OCI-LY1 (cell line): ENCODE measurements at regions not wholly inside any gene's neighbourhood (a gene's known extent, or its start where the extent isn't known, plus 50 kb on each side); places are given as distances from the start of the nearest gene placed in this dataset.

Experiments
- H2AFZ ChIP-seq: fragments of 200-600 bp; sonication (generic), shearing (Covaris generic); 2 replicates; pipeline ENCODE4 v1.6.0; 2014; ENCODE audit warnings: antibody characterized with exemption, mild to moderate bottlenecking, low read length
- H3F3A ChIP-seq: fragments of 200-600 bp; sonication (generic), shearing (Covaris generic); 2 replicates; pipeline ENCODE4 v1.6.0; 2014; ENCODE audit warnings: mild to moderate bottlenecking, antibody characterized with exemption, low read length, moderate library complexity; ENCODE audit not compliant: insufficient read depth
- H3K27ac ChIP-seq: fragments of 200-600 bp; sonication (generic); 2 replicates; pipeline ENCODE4 v1.5.1; 2014; ENCODE audit warnings: low read length, mixed run types, mild to moderate bottlenecking, low read depth; ENCODE audit not compliant: poor library complexity, severe bottlenecking
- H3K27me3 ChIP-seq: fragments of 200-600 bp; sonication (generic); 2 replicates; pipeline ENCODE4 v1.6.0; 2014; ENCODE audit warnings: antibody characterized with exemption, mild to moderate bottlenecking, low read length, moderate library complexity; ENCODE audit not compliant: insufficient read depth
- H3K36me3 ChIP-seq: fragments of 200-600 bp; sonication (generic); 2 replicates; pipeline ENCODE4 v1.6.1; 2014; ENCODE audit warnings: mild to moderate bottlenecking, antibody characterized with exemption, low read length, moderate library complexity, mixed read lengths; ENCODE audit not compliant: insufficient read depth
- H3K4me1 ChIP-seq: fragments of 200-600 bp; sonication (generic); 2 replicates; pipeline ENCODE4 v1.5.1; 2014; ENCODE audit warnings: mild to moderate bottlenecking, low read length, moderate library complexity; ENCODE audit not compliant: insufficient read depth, severe bottlenecking
- H3K4me2 ChIP-seq: fragments of 200-600 bp; sonication (generic), shearing (Covaris generic); 2 replicates; pipeline ENCODE4 v1.6.1; 2014; ENCODE audit warnings: low read length
- H3K4me3 ChIP-seq: fragments of 200-600 bp; sonication (generic); 2 replicates; pipeline ENCODE4 v1.5.1; 2014; ENCODE audit warnings: low read length, low read depth, mild to moderate bottlenecking, mixed read lengths; ENCODE audit not compliant: poor library complexity, severe bottlenecking
- H3K79me2 ChIP-seq: fragments of 200-600 bp; shearing (Covaris generic); 2 replicates; pipeline ENCODE4 v1.6.1; 2016; ENCODE audit warnings: mixed run types, low read length, mixed read lengths; ENCODE audit not compliant: insufficient read depth
- H3K9ac ChIP-seq: fragments of 200-600 bp; sonication (generic), shearing (Covaris generic); 2 replicates; pipeline ENCODE4 v1.6.1; 2014; ENCODE audit warnings: mild to moderate bottlenecking, low read length, mixed read lengths
- H3K9me2 ChIP-seq: fragments of 200-600 bp; sonication (generic), shearing (Covaris generic); 2 replicates; pipeline ENCODE4 v1.6.1; 2014; ENCODE audit warnings: low read depth, mild to moderate bottlenecking, low read length, mixed read lengths
- H3K9me3 ChIP-seq: fragments of 200-600 bp; shearing (Covaris generic); 2 replicates; pipeline ENCODE4 v1.6.1; 2014; ENCODE audit warnings: low read length, mixed read lengths
- H4K20me1 ChIP-seq: fragments of 200-600 bp; sonication (generic), shearing (Covaris generic); 2 replicates; pipeline ENCODE4 v1.6.0; 2016; ENCODE audit warnings: mild to moderate bottlenecking, low read length; ENCODE audit not compliant: insufficient read depth
- EZH2 ChIP-seq: fragments of 200-600 bp; sonication (generic), shearing (Covaris generic); IDR thresholded peaks from 2 replicates; pipeline ENCODE4 v1.8.0; 2017; ENCODE audit warnings: borderline replicate concordance, mixed run types, mild to moderate bottlenecking, antibody characterized with exemption, low read length, moderate library complexity, mixed read lengths
- TF ChIP-seq, protein P1 (sequence below): fragments of 200-600 bp; sonication (generic), shearing (Covaris generic); IDR thresholded peaks from 2 replicates; pipeline ENCODE4 v1.5.1; 2017; ENCODE audit warnings: mild to moderate bottlenecking, antibody characterized with exemption, low read length, moderate library complexity, mixed read lengths

DNA sequence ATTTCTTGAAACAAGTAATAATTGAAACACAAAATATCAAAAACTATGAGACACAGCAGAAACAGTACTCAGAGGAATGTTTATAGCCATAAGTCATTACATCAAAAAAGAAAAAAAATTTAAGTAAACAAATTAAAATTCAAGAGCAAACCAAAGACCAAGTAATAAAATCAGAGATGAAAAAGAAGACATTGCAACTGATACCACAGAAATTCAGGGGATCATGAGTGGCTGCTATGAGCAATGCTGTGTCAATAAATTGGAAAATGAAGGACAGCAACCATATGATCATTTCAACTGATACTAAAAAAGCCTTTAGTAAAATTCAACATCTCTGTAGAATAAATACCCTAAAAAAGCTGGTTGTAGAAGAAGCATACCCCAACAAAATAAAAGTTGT, 644.1 kb upstream of the BCHE start:
- Histone ChIP-seq H3K9me2 (0 out of 2 replicates have a peak, but pooled peaks cover 2% of the 10 kb centered on the region), H2AFZ (no peak overlapping the region), H3K9me3 (no peaks in the 10 kb centered on the region), H4K20me1 (no peaks in the 10 kb centered on the region), H3K27me3 (no peaks in the 10 kb centered on the region), H3K4me2 (no peak overlapping the region), H3K9ac (no peak overlapping the region), H3K4me3 (no peak overlapping the region), H3K36me3 (no peaks in the 10 kb centered on the region), H3K27ac (no peak overlapping the region), H3F3A (no peaks in the 10 kb centered on the region), H3K4me1 (no peaks in the 10 kb centered on the region), H3K79me2 (no peaks in the 10 kb centered on the region)
- TF ChIP-seq, protein P1, sequence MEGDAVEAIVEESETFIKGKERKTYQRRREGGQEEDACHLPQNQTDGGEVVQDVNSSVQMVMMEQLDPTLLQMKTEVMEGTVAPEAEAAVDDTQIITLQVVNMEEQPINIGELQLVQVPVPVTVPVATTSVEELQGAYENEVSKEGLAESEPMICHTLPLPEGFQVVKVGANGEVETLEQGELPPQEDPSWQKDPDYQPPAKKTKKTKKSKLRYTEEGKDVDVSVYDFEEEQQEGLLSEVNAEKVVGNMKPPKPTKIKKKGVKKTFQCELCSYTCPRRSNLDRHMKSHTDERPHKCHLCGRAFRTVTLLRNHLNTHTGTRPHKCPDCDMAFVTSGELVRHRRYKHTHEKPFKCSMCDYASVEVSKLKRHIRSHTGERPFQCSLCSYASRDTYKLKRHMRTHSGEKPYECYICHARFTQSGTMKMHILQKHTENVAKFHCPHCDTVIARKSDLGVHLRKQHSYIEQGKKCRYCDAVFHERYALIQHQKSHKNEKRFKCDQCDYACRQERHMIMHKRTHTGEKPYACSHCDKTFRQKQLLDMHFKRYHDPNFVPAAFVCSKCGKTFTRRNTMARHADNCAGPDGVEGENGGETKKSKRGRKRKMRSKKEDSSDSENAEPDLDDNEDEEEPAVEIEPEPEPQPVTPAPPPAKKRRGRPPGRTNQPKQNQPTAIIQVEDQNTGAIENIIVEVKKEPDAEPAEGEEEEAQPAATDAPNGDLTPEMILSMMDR: no peak
- TF ChIP-seq EZH2: no peak

DNA sequence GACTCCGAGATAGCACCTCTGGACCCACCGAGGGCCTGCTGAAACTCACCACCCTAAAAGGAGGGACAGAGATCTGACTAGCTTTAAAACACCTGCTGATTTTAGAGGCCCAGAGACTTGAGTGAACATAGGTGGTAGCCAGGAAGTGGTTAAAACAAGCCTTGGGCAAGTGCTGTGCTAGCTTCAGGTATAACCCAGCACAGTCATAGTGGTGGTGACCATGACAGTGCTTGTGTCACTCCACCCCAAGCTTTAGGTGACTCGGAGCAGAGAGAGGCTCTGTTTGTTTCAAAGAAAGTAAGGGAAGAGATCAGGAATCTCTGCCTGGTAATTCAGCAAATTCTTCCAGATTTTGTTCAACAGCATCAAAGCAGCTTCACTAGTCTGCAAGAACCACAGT, 641.1 kb upstream of the BCHE start:
- H3K4me2 ChIP-seq: no peak overlapping the region
- 0 out of 2 replicates have a peak, but pooled peaks cover 2% of the 10 kb centered on the region for H3K9me2 ChIP-seq
- H2AFZ ChIP-seq: no peak overlapping the region
- H3K27ac ChIP-seq: no peak overlapping the region
- H3K4me1 ChIP-seq: no peaks in the 10 kb centered on the region
- H3K27me3 ChIP-seq: no peaks in the 10 kb centered on the region
- no peaks in the 10 kb centered on the region for H3K36me3 ChIP-seq
- H3F3A ChIP-seq: no peaks in the 10 kb centered on the region
- no peak overlapping the region for H3K4me3 ChIP-seq
- no peaks in the 10 kb centered on the region for H4K20me1 ChIP-seq
- H3K9me3 ChIP-seq: no peaks in the 10 kb centered on the region
- H3K9ac ChIP-seq: no peak overlapping the region
- no peaks in the 10 kb centered on the region for H3K79me2 ChIP-seq
- no peak for TF ChIP-seq EZH2
- TF ChIP-seq, protein P1: no peak

DNA sequence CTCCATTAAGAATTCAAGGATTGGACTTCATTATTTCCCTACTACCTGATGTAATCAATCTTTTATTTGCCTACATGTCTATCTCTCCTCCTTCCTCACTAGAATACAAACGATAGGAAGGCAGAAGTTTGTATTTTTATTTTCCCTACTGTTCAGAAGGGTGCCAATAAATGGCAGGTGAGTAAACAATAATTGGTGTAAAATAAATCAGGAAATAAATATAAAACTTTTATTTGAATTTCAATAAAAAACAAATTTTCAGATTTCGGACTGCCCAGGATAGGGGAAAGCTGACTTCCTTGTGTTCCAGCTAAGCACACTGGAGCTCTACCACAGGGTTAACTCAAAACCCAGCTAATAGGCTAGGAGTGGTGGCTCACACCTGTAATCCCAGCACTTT, 636.3 kb upstream of the BCHE start:
- 0 out of 2 replicates have a peak, but pooled peaks cover 2% of the 10 kb centered on the region for H3K9me2 ChIP-seq
- H3K79me2 ChIP-seq: no peaks in the 10 kb centered on the region
- H3K4me3 ChIP-seq: no peak overlapping the region
- H3K4me2 ChIP-seq: no peak overlapping the region
- no peaks in the 10 kb centered on the region for H3K27me3 ChIP-seq
- H3K27ac ChIP-seq: no peak overlapping the region
- H3K36me3 ChIP-seq: no peaks in the 10 kb centered on the region
- no peak overlapping the region for H3K9ac ChIP-seq
- TF ChIP-seq, protein P1: no peak
- TF ChIP-seq EZH2: no peak
- H3F3A ChIP-seq: no peaks in the 10 kb centered on the region
- no peak overlapping the region for H2AFZ ChIP-seq
- H3K4me1 ChIP-seq: no peaks in the 10 kb centered on the region
- H4K20me1 ChIP-seq: no peaks in the 10 kb centered on the region
- H3K9me3 ChIP-seq: no peaks in the 10 kb centered on the region
